ENCODE measurements at regions not wholly inside any gene's neighbourhood (a gene's known extent, or its start where the extent isn't known, plus 50 kb on each side); places are given as distances from the start of the nearest gene placed in this dataset.

GRCh38 chr4:180105362-180105761 is 2137.8 kb upstream of the TENM3 start:
- Histone ChIP-seq H3K4me1 (ENCODE audit: control insufficient read depth, insufficient read depth, low read length) (no peaks in the 10 kb centered on the region), H3K56ac (ENCODE audit: extremely low read depth, insufficient read depth, low read length) (no peak overlapping the region), H4K91ac (ENCODE audit: insufficient read depth, low read depth, low read length) (no peak overlapping the region), H4K20me1 (ENCODE audit: insufficient read depth, low read length) (no peaks in the 10 kb centered on the region), H3K79me1 (ENCODE audit: low read depth in 1 of 2, low read length in 2 of 2) (no peaks in the 10 kb centered on the region), H3K27ac (ENCODE audit: insufficient read depth, low read length) (no peak overlapping the region), H3K36me3 (ENCODE audit: control insufficient read depth, insufficient read depth, low read length) (no peaks in the 10 kb centered on the region), H2AFZ (replicated peaks; ENCODE audit: low read length, poor library complexity) (no peak overlapping the region), H2BK20ac (ENCODE audit: low read depth, low read length) (no peak overlapping the region), H2BK5ac (ENCODE audit: low read depth, low read length, poor library complexity, severe bottlenecking) (no peak overlapping the region), H3K9me1 (ENCODE audit: insufficient read depth, low read length) (no peaks in the 10 kb centered on the region), H2AK5ac (ENCODE audit: low read depth, low read length) (no peak overlapping the region), H3K4me2 (ENCODE audit: low read depth, low read length) (no peak overlapping the region), H2AK9ac (replicated peaks; ENCODE audit: low read depth, low read length, poor library complexity) (no peak overlapping the region), H3K23ac (ENCODE audit: low read depth, low read length) (no peak overlapping the region), H3K14ac (replicated peaks; ENCODE audit: low read depth, low read length) (no peak overlapping the region), H2BK120ac (ENCODE audit: low read depth, low read length) (no peak overlapping the region), H3K4me3 (ENCODE audit: insufficient read depth, low read depth, low read length) (no peak overlapping the region), H4K5ac (ENCODE audit: low read depth, low read length) (no peak overlapping the region), H3K4ac (ENCODE audit: low read depth, low read length) (no peak overlapping the region), H3K9ac (ENCODE audit: low read depth, low read length) (no peak overlapping the region), H2BK15ac (ENCODE audit: low read depth, low read length) (no peak overlapping the region), H3K27me3 (ENCODE audit: control insufficient read depth, insufficient read depth, low read length) (no peaks in the 10 kb centered on the region), H3K18ac (ENCODE audit: low read depth, low read length) (no peak overlapping the region), H3K9me3 (ENCODE audit: control insufficient read depth, insufficient read depth, low read length) (no peaks in the 10 kb centered on the region), H4K8ac (ENCODE audit: low read depth in 2 of 2, low read length in 2 of 2) (no peak overlapping the region)
- ATAC-seq (ENCODE audit: low read depth) (no peak), DNase-seq (no peak)
- dilution Hi-C loops (cut with HindIII; ENCODE audit: low sequenced_read_pairs, unreplicated experiment) (no loop called here), intact Hi-C loops (cut with micrococcal nuclease) (no loop called here), in situ Hi-C loops (cut with MboI; ENCODE audit: low sequenced_read_pairs) (no loop called here)
- TF ChIP-seq FOS (IDR thresholded peaks at IDR 0.05; ENCODE audit: low read depth, low read length) (no peak), MAFK (IDR thresholded peaks at IDR 0.05; ENCODE audit: low read depth, low read length) (0 out of 2 replicates have a peak, but pooled peaks have one; percentile 24), BHLHE40 (IDR thresholded peaks at IDR 0.05; ENCODE audit: low read depth, low read length) (no peak), USF2 (IDR thresholded peaks at IDR 0.05; ENCODE audit: low read depth, low read length) (no peak), RFX5 (IDR thresholded peaks at IDR 0.05; ENCODE audit: low read depth, low read length) (no peak), ELK1 (IDR thresholded peaks at IDR 0.05; ENCODE audit: borderline replicate concordance, low read depth, low read length) (no peak), SMC3 (IDR thresholded peaks at IDR 0.05; ENCODE audit: low read depth, low read length) (no peak), RCOR1 (IDR thresholded peaks at IDR 0.05; ENCODE audit: insufficient replicate concordance, low read length) (no peak)
- no CpG with 5 or more reads among the region's 3 CpGs for WGBS, 2 experiments (ENCODE audit: extremely low coverage in 2 of 2, insufficient read length in 1 of 2)
- ChIA-PET CTCF (no interaction called here), POLR2A (ENCODE audit: unreplicated experiment) (no interaction called here)
- BruUV-seq (replicated peaks): no TSS peak

Measured in IMR-90 (cell line).